ENCODE measurements at regions not wholly inside any gene's neighbourhood (a gene's known extent, or its start where the extent isn't known, plus 50 kb on each side); places are given as distances from the start of the nearest gene placed in this dataset.

DNA sequence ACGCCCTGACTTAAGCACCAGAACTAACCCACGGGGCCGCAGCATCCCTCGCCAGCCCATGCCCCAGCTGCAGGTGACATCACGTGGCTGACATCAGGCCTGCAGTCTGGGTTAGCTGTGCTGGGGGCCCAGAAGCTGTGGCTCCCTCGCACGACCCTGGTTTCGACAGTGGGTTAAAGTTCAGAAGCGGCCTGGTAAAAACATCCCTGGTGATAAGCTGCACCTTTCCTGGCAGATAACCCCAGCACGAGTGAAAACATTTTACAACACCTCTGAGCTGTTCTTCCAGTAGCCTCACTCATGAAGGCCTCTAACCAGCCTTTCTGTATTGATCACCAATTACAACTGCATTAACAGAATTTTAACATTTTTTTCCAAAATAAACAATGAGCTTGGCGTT lies 136.4 kb upstream of the RREB1 start:
- TF ChIP-seq, protein P1, sequence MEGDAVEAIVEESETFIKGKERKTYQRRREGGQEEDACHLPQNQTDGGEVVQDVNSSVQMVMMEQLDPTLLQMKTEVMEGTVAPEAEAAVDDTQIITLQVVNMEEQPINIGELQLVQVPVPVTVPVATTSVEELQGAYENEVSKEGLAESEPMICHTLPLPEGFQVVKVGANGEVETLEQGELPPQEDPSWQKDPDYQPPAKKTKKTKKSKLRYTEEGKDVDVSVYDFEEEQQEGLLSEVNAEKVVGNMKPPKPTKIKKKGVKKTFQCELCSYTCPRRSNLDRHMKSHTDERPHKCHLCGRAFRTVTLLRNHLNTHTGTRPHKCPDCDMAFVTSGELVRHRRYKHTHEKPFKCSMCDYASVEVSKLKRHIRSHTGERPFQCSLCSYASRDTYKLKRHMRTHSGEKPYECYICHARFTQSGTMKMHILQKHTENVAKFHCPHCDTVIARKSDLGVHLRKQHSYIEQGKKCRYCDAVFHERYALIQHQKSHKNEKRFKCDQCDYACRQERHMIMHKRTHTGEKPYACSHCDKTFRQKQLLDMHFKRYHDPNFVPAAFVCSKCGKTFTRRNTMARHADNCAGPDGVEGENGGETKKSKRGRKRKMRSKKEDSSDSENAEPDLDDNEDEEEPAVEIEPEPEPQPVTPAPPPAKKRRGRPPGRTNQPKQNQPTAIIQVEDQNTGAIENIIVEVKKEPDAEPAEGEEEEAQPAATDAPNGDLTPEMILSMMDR (IDR thresholded peaks at IDR 0.05): no peak
- TF ChIP-seq RXRA (IDR thresholded peaks at IDR 0.05; ENCODE audit: borderline replicate concordance, low read depth): no peak
- TF ChIP-seq YY1 (IDR thresholded peaks at IDR 0.05; ENCODE audit: low read depth): no peak
- TF ChIP-seq, protein P2, sequence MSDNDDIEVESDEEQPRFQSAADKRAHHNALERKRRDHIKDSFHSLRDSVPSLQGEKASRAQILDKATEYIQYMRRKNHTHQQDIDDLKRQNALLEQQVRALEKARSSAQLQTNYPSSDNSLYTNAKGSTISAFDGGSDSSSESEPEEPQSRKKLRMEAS (IDR thresholded peaks at IDR 0.05; ENCODE audit: low read depth): no peak
- no peak for TF ChIP-seq POLR2AphosphoS5 (IDR thresholded peaks at IDR 0.05; ENCODE audit: low read depth, low read length)
- no peak for TF ChIP-seq FOXM1 (IDR thresholded peaks at IDR 0.05; ENCODE audit: low read depth)
- no peak for TF ChIP-seq GABPA (IDR thresholded peaks at IDR 0.05; ENCODE audit: low read depth)

All from SK-N-SH (cell line).